ENCODE measurements at regions not wholly inside any gene's neighbourhood (a gene's known extent, or its start where the extent isn't known, plus 50 kb on each side); places are given as distances from the start of the nearest gene placed in this dataset.

GRCh38 chr7:11243739-11244138 is 270.1 kb downstream of the PHF14 start:
- H3K4me1 ChIP-seq (replicated peaks) = no peaks in the 10 kb centered on the region
- H3K36me3 ChIP-seq = no peaks in the 10 kb centered on the region
- WGBS = 96% methylated on average over 3 of the region's 3 CpGs
- DNase-seq (ENCODE audit: low spot score) = no peak
- TF ChIP-seq POLR2A (IDR thresholded peaks at IDR 0.05) (no peak), CTCF (IDR thresholded peaks at IDR 0.05) (no peak), POLR2AphosphoS5 (IDR thresholded peaks at IDR 0.05) (no peak)
- H3K4me3 ChIP-seq = no peak overlapping the region
- intact Hi-C loops (cut with DNase I) = no loop called here
- H3K9me3 ChIP-seq = no peaks in the 10 kb centered on the region
- no peaks in the 10 kb centered on the region for H3K27me3 ChIP-seq (replicated peaks; ENCODE audit: insufficient read depth)
- no peak overlapping the region for H3K27ac ChIP-seq

GRCh38 chr7:11244149-11244548 is 270.5 kb downstream of the PHF14 start:
- intact Hi-C loops (cut with DNase I) = no loop called here
- H3K27ac ChIP-seq = no peak overlapping the region
- H3K4me1 ChIP-seq (replicated peaks) = no peaks in the 10 kb centered on the region
- no peak overlapping the region for H3K4me3 ChIP-seq
- WGBS = 82% methylated on average over 3 of the region's 3 CpGs
- TF ChIP-seq CTCF (IDR thresholded peaks at IDR 0.05) = no peak
- no peak for TF ChIP-seq POLR2A (IDR thresholded peaks at IDR 0.05)
- no peak for TF ChIP-seq POLR2AphosphoS5 (IDR thresholded peaks at IDR 0.05)
- H3K9me3 ChIP-seq = no peaks in the 10 kb centered on the region
- H3K36me3 ChIP-seq = no peaks in the 10 kb centered on the region
- no peaks in the 10 kb centered on the region for H3K27me3 ChIP-seq (replicated peaks; ENCODE audit: insufficient read depth)
- DNase-seq (ENCODE audit: low spot score) = no peak

GRCh38 chr7:11247545-11247944 is 273.9 kb downstream of the PHF14 start:
- Histone ChIP-seq H3K4me1 (replicated peaks) (no peaks in the 10 kb centered on the region), H3K4me3 (no peak overlapping the region), H3K9me3 (no peaks in the 10 kb centered on the region), H3K27me3 (replicated peaks; ENCODE audit: insufficient read depth) (no peaks in the 10 kb centered on the region), H3K36me3 (no peaks in the 10 kb centered on the region), H3K27ac (no peak overlapping the region)
- TF ChIP-seq POLR2A (IDR thresholded peaks at IDR 0.05) (no peak), POLR2AphosphoS5 (IDR thresholded peaks at IDR 0.05) (no peak), CTCF (IDR thresholded peaks at IDR 0.05) (no peak)
- intact Hi-C loops (cut with DNase I) = no loop called here
- DNase-seq (ENCODE audit: low spot score) = no peak
- WGBS = 13% methylated on average over 1 of the region's 1 CpG

- no peak for DNase-seq (ENCODE audit: low spot score)
- H3K9me3 ChIP-seq = no peaks in the 10 kb centered on the region
- H3K4me3 ChIP-seq = no peak overlapping the region
- intact Hi-C loops (cut with DNase I) = no loop called here
- TF ChIP-seq CTCF (IDR thresholded peaks at IDR 0.05) (no peak), POLR2AphosphoS5 (IDR thresholded peaks at IDR 0.05) (no peak), POLR2A (IDR thresholded peaks at IDR 0.05) (no peak)
- H3K27ac ChIP-seq = no peak overlapping the region
- 45% methylated on average over 2 of the region's 2 CpGs for WGBS
- no peaks in the 10 kb centered on the region for H3K4me1 ChIP-seq (replicated peaks)
- H3K36me3 ChIP-seq = no peaks in the 10 kb centered on the region
- H3K27me3 ChIP-seq (replicated peaks; ENCODE audit: insufficient read depth) = no peaks in the 10 kb centered on the region
Observed at GRCh38 chr7:11251436-11251835, 277.8 kb downstream of the PHF14 start.

- Histone ChIP-seq H3K4me3 (no peak overlapping the region), H3K9me3 (no peaks in the 10 kb centered on the region), H3K4me1 (replicated peaks) (no peaks in the 10 kb centered on the region), H3K27ac (no peak overlapping the region), H3K27me3 (replicated peaks; ENCODE audit: insufficient read depth) (no peaks in the 10 kb centered on the region), H3K36me3 (no peaks in the 10 kb centered on the region)
- DNase-seq (ENCODE audit: low spot score) = no peak
- intact Hi-C loops (cut with DNase I) = no loop called here
- WGBS = 95% methylated on average over 4 of the region's 4 CpGs
- TF ChIP-seq POLR2AphosphoS5 (IDR thresholded peaks at IDR 0.05) (no peak), CTCF (IDR thresholded peaks at IDR 0.05) (no peak), POLR2A (IDR thresholded peaks at IDR 0.05) (no peak)
Observed at GRCh38 chr7:11252011-11252607, 278.4 kb downstream of the PHF14 start.
